AG09319 (cell line): ENCODE measurements at regions not wholly inside any gene's neighbourhood (a gene's known extent, or its start where the extent isn't known, plus 50 kb on each side); places are given as distances from the start of the nearest gene placed in this dataset.

Source experiments
- DNase-seq: peaks from one replicate; pipeline ENCODE4 v3.0.0-alpha.2; 2010; ENCODE audit warnings: low read depth; ENCODE audit errors: extremely low read depth
- CTCF ChIP-seq: IDR thresholded peaks from 2 replicates; pipeline ENCODE4 v1.5.1; 2011; ENCODE audit warnings: low read depth, mild to moderate bottlenecking, inconsistent platforms, low read length, moderate library complexity

- no peak for TF ChIP-seq CTCF
- DNase-seq: no peak
Observed at GRCh38 chr18:38087538-38087937, 521.9 kb upstream of the CELF4 start.

- no peak for TF ChIP-seq CTCF
- DNase-seq: no peak
Observed at GRCh38 chr18:38081516-38081915, 515.9 kb upstream of the CELF4 start.

- DNase-seq: no peak
- no peak for TF ChIP-seq CTCF
Observed at GRCh38 chr18:38077229-38077628, 511.6 kb upstream of the CELF4 start.

GRCh38 chr18:38076346-38077070 lies 510.9 kb upstream of the CELF4 start:
- no peak for DNase-seq
- TF ChIP-seq CTCF: no peak

- TF ChIP-seq CTCF: no peak
- no peak for DNase-seq
Observed at GRCh38 chr18:38074298-38074876, 508.8 kb upstream of the CELF4 start.

GRCh38 chr18:38067821-38068220 lies 502.2 kb upstream of the CELF4 start:
- TF ChIP-seq CTCF: no peak
- no peak for DNase-seq

GRCh38 chr18:38067086-38067485 lies 501.5 kb upstream of the CELF4 start:
- TF ChIP-seq CTCF: no peak
- no peak for DNase-seq
